Fibroblast of pulmonary artery (primary cell): ENCODE measurements at regions not wholly inside any gene's neighbourhood (a gene's known extent, or its start where the extent isn't known, plus 50 kb on each side); places are given as distances from the start of the nearest gene placed in this dataset.
"Not testable (repeated sequence)": the region's sequence is repeated elsewhere in the genome, so short reads cannot be mapped to it uniquely, and the experiment has no call there.

Experiments
- DNase-seq: peaks from one replicate; pipeline ENCODE4 v3.0.0-alpha.2; 2010; ENCODE audit warnings: low read depth
- H3K4me3 ChIP-seq: replicated peaks from 2 replicates; pipeline ENCODE4 v1.5.1; 2011; ENCODE audit warnings: low read depth, mild to moderate bottlenecking, control low read depth, low read length, moderate library complexity
- TF ChIP-seq, protein P1 (sequence below): IDR thresholded peaks from 2 replicates; pipeline ENCODE4 v1.5.1; 2011; ENCODE audit warnings: mild to moderate bottlenecking, control low read depth, low read length, inconsistent platforms; ENCODE audit errors: missing control alignments

- TF ChIP-seq, protein P1, sequence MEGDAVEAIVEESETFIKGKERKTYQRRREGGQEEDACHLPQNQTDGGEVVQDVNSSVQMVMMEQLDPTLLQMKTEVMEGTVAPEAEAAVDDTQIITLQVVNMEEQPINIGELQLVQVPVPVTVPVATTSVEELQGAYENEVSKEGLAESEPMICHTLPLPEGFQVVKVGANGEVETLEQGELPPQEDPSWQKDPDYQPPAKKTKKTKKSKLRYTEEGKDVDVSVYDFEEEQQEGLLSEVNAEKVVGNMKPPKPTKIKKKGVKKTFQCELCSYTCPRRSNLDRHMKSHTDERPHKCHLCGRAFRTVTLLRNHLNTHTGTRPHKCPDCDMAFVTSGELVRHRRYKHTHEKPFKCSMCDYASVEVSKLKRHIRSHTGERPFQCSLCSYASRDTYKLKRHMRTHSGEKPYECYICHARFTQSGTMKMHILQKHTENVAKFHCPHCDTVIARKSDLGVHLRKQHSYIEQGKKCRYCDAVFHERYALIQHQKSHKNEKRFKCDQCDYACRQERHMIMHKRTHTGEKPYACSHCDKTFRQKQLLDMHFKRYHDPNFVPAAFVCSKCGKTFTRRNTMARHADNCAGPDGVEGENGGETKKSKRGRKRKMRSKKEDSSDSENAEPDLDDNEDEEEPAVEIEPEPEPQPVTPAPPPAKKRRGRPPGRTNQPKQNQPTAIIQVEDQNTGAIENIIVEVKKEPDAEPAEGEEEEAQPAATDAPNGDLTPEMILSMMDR, result no peak
- no peak for DNase-seq
- peak overlapping the region; percentile 38 for H3K4me3 ChIP-seq
Measured at GRCh38 chr6:13874191-13874549, 50.6 kb upstream of the RNF182 start.

DNA sequence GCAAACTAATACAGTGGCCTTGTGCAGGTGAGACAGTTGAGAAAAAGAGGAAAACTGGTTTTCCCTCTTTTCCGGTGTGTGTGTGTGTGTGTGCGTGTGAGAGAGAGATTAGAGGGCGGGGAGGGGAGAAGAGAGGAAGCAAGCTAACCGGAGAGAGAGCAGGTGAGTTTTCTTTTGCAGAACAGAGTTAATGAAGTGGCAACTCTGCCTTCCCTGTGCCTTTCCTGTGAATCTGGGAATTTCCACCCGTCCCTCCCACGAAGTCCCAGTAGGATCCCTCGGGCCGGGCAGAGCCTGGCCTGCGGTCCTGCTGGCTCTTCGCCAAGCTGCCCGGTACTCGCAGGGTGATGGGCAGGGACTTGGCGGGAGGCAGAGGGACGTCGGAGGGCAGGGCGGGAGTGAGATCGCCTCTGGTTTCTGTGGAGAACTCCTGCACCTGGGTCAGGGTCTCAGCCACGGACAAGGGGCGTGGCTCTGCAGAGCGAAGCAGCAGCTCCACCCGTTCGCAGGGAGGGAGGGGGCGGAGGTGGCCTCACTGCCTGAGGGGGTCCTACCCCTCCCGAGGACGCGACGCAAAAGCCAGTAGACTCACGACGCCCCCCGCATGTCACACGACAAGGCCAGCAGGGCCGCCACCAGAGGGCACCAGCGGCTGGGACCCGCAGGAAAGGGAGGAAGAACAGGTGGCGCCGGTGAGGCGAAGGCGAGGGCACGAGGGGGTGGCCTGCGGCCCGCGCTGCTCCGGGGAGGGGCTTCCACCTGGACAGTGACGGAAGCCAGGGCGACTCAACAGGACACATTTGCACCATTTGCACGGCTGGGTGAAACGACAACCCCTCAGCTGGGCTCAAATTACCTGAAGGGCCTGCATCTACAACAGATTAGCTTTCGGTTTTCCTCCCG lies 51.2 kb upstream of the RNF182 start:
- DNase-seq, result no peak
- TF ChIP-seq, protein P1, result peak; percentile 44

DNA sequence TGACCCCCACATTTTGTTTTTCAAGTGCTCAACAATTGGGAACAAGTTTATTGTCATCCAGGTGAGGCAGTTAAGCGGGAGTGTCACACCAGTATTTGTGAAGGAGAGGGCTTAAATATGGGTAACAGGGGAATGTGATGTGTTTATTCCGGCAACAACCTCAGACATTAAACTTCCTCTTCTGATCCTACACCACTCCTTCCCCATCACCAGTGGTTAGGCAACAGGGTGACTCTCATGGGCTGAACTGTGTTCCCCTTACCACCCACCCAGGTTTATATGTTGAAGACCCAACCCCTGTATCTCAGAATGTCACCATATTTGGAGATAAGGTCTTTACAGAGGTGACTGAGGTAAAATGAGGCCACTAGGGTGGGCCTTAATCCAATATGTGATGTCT lies 52.1 kb upstream of the RNF182 start:
- TF ChIP-seq, protein P1, result no peak
- DNase-seq, result no peak
- H3K4me3 ChIP-seq, result no peak overlapping the region

More for the DNA sequence above, 51.2 kb upstream of the RNF182 start:
- peak overlapping the region; percentile 38 for H3K4me3 ChIP-seq

DNA sequence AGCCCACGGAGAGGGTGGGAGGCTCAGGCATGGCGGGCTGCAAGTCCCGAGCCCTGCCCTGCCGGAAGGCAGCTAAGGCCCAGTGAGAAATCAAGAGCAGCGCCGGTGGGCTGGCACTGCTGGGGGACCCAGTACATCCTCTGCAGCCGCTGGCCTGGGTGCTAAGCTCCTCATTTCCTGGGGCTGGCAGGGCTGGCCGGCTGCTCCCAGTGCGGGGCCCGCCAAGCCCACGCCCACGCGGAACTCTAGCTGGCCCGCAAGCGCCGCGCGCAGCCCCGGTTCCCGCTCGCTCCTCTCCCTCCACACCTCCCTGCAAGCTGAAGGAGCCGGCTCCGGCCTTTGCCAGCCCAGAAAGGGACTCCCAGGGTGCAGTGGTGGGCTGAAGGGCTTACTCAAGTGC lies 52.7 kb upstream of the RNF182 start:
- DNase-seq, result not testable (repeated sequence)

DNA sequence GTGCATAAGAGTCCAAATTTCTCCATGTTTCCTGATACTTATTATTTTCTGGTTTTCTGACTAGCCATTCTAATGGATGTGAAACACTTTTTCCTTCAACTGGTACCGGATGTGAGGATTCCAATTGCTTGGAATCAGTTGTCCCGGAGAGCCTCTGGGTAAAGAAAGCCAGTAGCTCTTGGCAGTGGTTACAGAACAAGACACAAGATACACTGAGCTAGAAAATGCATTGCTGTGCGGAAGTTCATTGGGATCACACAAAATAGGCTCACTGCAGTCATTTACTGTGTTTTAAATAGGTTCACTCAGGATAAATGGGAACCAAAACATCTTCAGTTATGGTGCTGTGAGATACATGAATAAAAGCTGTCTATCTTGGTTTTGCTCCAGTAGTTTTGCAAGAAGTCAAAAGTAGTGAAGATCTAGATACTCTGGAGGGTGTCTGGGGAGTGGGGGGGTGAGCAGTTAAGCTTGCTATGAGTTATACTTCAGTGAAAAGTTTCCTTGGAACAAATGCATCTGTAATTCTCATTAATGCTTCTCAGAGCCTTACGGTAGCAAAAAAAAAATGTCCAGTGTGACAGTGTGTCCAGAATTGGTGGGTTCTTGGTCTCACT lies 54.4 kb upstream of the RNF182 start:
- no peak overlapping the region for H3K4me3 ChIP-seq
- no peak for DNase-seq
- TF ChIP-seq, protein P1, result no peak

More for the DNA sequence above, 52.7 kb upstream of the RNF182 start:
- H3K4me3 ChIP-seq, result not testable (repeated sequence)

DNA sequence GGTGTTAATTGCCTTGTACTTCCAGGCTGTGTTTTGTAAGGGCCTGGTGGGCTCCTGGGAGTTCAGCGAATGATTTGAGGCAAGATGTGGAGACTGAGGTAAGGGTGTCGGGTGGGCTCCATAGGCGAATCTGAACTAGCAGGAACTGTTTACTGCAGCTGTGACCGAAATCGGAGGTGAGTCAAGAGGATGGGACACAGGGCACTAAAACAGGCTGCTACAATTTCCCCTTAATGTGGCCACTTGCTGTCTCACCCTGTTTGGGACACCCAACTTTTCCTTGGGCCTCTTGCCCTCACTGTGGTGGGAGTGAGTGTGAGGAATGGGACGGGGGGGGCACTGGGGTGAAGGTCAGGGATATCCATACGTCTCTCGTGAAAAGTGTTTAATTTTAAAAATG lies 53.9 kb upstream of the MCUR1 start:
- no peak for DNase-seq
- TF ChIP-seq, protein P1, result no peak
- H3K4me3 ChIP-seq, result no peak overlapping the region

- no peak overlapping the region for H3K4me3 ChIP-seq
- DNase-seq, result no peak
- TF ChIP-seq, protein P1, result no peak
Measured at GRCh38 chr6:13866301-13866700, 51.9 kb upstream of the MCUR1 start.
